AG04449 (cell line): ENCODE measurements at regions not wholly inside any gene's neighbourhood (a gene's known extent, or its start where the extent isn't known, plus 50 kb on each side); places are given as distances from the start of the nearest gene placed in this dataset.

ENCODE experiments used
- CTCF ChIA-PET: fragments of 350-600 bp; formaldehyde crosslinking; extraction: SDS; loops from one replicate; lab custom pipeline; 2021; ENCODE audit warnings: antibody characterized with exemption; lab: Yijun Ruan, JAX
- POLR2A ChIA-PET: fragments of 400-600, 350-600 bp; formaldehyde crosslinking; extraction: SDS; loops from one replicate; lab custom pipeline; 2020; ENCODE audit warnings: antibody characterized with exemption, inconsistent platforms; lab: Yijun Ruan, JAX
- DNase-seq: peaks from one replicate; pipeline ENCODE4 v3.0.0-alpha.2; 2010; ENCODE audit warnings: low read depth, low spot score
- H3K4me3 ChIP-seq: 2 replicates; pipeline ENCODE4 v1.5.1; 2011; ENCODE audit warnings: low read depth, mild to moderate bottlenecking, control low read depth, low read length
- TF ChIP-seq, protein P1 (sequence below): IDR thresholded peaks from one replicate; pipeline ENCODE4 v1.5.1; 2011; ENCODE audit warnings: mild to moderate bottlenecking, moderate library complexity, low read length, control low read depth, inconsistent platforms; ENCODE audit not compliant: insufficient read depth; ENCODE audit errors: missing control alignments

DNA sequence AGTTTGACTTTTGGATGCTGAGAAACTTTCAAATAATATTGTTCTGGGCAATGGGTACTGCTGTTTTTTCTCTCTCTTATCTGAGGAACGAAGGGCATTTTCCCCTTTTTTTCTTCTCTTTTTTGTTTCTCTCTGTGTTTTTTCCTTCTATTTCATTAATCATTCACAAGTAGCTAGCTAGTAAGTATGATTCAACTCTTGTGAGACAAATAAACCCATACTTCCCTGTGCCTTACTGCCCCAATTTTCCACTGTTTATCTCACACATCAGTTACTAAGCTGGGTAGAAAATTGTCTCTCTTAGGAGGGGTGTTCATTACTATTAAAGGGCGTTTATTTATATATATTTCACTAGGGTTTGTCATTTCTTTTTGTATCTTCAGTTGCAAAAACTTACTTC is 437.6 kb downstream of the RERGL start:
- ChIA-PET POLR2A (no interaction called here), CTCF (no interaction called here)
- TF ChIP-seq, protein P1, sequence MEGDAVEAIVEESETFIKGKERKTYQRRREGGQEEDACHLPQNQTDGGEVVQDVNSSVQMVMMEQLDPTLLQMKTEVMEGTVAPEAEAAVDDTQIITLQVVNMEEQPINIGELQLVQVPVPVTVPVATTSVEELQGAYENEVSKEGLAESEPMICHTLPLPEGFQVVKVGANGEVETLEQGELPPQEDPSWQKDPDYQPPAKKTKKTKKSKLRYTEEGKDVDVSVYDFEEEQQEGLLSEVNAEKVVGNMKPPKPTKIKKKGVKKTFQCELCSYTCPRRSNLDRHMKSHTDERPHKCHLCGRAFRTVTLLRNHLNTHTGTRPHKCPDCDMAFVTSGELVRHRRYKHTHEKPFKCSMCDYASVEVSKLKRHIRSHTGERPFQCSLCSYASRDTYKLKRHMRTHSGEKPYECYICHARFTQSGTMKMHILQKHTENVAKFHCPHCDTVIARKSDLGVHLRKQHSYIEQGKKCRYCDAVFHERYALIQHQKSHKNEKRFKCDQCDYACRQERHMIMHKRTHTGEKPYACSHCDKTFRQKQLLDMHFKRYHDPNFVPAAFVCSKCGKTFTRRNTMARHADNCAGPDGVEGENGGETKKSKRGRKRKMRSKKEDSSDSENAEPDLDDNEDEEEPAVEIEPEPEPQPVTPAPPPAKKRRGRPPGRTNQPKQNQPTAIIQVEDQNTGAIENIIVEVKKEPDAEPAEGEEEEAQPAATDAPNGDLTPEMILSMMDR: no peak

DNA sequence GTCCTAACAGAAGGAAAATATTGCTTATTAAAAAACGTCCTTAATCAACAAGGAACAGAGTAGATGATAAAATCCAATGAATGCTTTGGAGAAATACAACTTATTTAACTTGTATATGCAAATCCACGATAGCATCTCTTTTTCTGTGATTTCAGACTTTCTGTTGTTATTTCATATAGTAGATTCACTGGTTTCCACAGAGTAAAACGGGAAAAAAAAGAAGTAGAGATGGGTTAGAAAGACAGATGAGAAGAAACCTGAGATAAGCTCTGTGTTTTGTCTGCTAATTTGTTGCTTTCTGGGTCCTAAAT is 447.7 kb downstream of the RERGL start:
- TF ChIP-seq, protein P1: no peak
- no peak for DNase-seq
- CTCF ChIA-PET: interaction anchor here (0.6 to 3.3 kb wide), 8 partner anchors 41 to 1662 kb away, joined by 3 to 33 read pairs (median 4); no protein-coding TSS in a partner anchor
- H3K4me3 ChIP-seq: no peak overlapping the region
- POLR2A ChIA-PET: no interaction called here

More for the DNA sequence above, 437.6 kb downstream of the RERGL start:
- H3K4me3 ChIP-seq: no peak overlapping the region
- no peak for DNase-seq

DNA sequence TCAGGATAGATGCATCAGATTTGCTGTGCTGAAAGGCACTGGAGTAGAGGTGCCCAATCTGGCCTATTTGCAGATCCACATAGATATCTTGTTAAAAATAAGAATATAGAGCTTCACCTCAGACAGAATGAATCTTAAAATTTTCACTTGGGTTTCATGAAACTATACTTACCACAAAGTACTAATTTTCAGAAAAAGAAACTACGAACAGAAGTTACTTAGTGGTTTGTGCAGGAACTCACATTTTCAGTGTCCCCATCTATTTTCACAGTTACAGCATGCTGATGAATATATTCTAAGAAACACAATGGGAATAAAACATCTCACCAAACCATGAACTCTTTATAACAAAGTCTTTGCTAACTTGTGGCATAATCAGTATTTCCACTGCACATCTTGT is 449.4 kb downstream of the RERGL start:
- ChIA-PET CTCF (interaction anchor here (0.8 to 3.3 kb wide), 3 partner anchors 352 to 1658 kb away, joined by 5 to 33 read pairs (median 6); no protein-coding TSS in a partner anchor), POLR2A (no interaction called here)
- no peak overlapping the region for H3K4me3 ChIP-seq
- TF ChIP-seq, protein P1: no peak
- DNase-seq: no peak

DNA sequence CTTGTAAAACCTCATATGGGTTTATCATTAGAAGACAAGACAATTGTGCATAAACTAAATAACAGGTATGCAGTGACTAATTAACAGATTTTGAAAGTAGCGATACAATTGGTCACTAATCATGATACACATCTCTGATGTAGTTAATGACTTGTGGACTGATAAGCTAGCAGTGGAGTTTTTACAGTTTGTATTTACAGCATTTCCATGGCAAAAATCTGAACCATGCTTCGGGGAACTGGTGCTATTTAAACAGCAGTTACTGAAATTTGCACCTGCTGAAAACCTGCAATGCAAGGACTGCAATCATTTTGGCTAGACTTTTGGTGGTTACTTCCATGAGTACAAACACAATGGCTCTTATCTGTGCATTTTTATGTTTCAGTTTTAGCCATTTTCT is 471.2 kb downstream of the RERGL start:
- H3K4me3 ChIP-seq: no peak overlapping the region
- no peak for DNase-seq
- ChIA-PET CTCF (no interaction called here), POLR2A (no interaction called here)
- TF ChIP-seq, protein P1: no peak

DNA sequence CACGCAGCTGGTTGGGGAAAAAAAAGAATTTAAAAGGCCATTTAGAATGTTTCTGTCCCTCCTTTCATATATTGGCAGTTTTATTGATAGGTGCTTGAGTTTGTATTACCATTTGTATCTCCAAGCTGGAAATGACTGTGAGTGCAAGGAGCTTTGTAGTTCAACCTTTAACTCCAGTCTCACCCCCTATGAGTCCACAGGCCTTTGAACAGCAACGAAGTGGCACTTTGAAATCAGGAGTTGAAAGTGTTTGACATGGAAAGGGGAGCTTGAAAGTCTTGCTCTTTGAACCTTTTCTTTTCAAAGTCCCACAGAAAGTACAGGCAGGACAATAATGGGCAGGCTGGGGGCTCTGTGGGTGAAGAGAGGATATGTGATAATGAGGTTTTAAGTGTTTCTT is 480.3 kb downstream of the RERGL start:
- POLR2A ChIA-PET: no interaction called here
- CTCF ChIA-PET: no interaction called here
- H3K4me3 ChIP-seq: no peak overlapping the region
- TF ChIP-seq, protein P1: no peak
- no peak for DNase-seq

DNA sequence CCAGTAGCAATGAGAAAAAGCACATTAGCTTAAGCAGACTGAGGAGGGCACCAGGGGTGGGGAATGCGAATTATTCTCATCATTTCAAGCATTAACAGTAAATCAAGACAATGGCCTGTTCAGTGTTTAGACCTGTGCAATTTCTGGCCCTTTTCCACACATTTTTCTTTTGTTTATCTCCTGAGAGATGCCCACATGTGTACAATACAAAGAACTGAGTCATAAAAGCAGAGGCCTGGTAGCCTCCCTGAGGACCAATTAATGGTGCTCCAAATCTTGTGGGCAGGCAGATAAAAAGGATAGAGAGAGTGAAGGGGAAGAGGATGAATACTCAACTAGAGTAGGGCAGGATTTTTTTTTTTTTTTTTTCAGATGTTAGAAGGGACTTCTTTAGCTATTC is 480.8 kb downstream of the RERGL start:
- ChIA-PET POLR2A (no interaction called here), CTCF (no interaction called here)
- DNase-seq: no peak
- TF ChIP-seq, protein P1: no peak
- no peak overlapping the region for H3K4me3 ChIP-seq
